Neutrophil (primary cell): ENCODE measurements at regions not wholly inside any gene's neighbourhood (a gene's known extent, or its start where the extent isn't known, plus 50 kb on each side); places are given as distances from the start of the nearest gene placed in this dataset.

Source experiments
- H3K27ac ChIP-seq: fragments of 200-600 bp; sonication (generic); 2 replicates; pipeline ENCODE4 v1.5.1; 2016; ENCODE audit warnings: mild to moderate bottlenecking, moderate library complexity
- H3K27me3 ChIP-seq: fragments of 200-600 bp; sonication (generic); 2 replicates; pipeline ENCODE4 v1.6.0; 2016; ENCODE audit warnings: mild to moderate bottlenecking
- H3K36me3 ChIP-seq: fragments of 200-600 bp; sonication (generic); 2 replicates; pipeline ENCODE4 v1.5.1; 2017
- H3K4me1 ChIP-seq, 2 experiments: fragments of 200-600 bp in 1 of 2; sonication (generic) in 1 of 2; 1 replicate in 1 of 2; 2 replicates in 1 of 2; pipeline versions ENCODE4 v1.5.1 to v1.6.1; 2013 to 2016; ENCODE audit warnings: low read depth in 1 of 2, low read length in 1 of 2, mild to moderate bottlenecking in 1 of 2, moderate library complexity in 1 of 2; ENCODE audit not compliant: control insufficient read depth in 1 of 2, insufficient read depth in 1 of 2
- H3K4me3 ChIP-seq, 2 experiments: fragments of 200-600 bp in 1 of 2; sonication (generic) in 1 of 2; 1 replicate in 1 of 2; 2 replicates in 1 of 2; pipeline ENCODE4 v1.5.1; 2013 to 2016; ENCODE audit warnings: low read depth in 1 of 2, low read length in 1 of 2, mild to moderate bottlenecking in 1 of 2, moderate library complexity in 1 of 2
- H3K9me3 ChIP-seq: fragments of 200-600 bp; sonication (generic); 2 replicates; pipeline ENCODE4 v1.5.1; 2016
- CTCF ChIP-seq: fragments of 200-600 bp; sonication (generic); IDR thresholded peaks from 2 replicates; pipeline ENCODE4 v1.5.1; 2016; ENCODE audit warnings: antibody characterized with exemption

GRCh38 chr16:54843424-54843750 lies 87.3 kb upstream of the IRX5 start:
- TF ChIP-seq CTCF, result no peak
- H3K4me1 ChIP-seq, result no peaks in the 10 kb centered on the region
- H3K9me3 ChIP-seq, result no peaks in the 10 kb centered on the region
- no peak overlapping the region for H3K27ac ChIP-seq
- H3K27me3 ChIP-seq, result no peaks in the 10 kb centered on the region
- no peaks in the 10 kb centered on the region for H3K36me3 ChIP-seq
- no peak overlapping the region for H3K4me3 ChIP-seq

- no peaks in the 10 kb centered on the region for H3K9me3 ChIP-seq
- H3K4me1 ChIP-seq, result no peaks in the 10 kb centered on the region
- H3K4me3 ChIP-seq, result no peak overlapping the region
- no peak overlapping the region for H3K27ac ChIP-seq
- H3K36me3 ChIP-seq, result no peaks in the 10 kb centered on the region
- TF ChIP-seq CTCF, result no peak
- no peaks in the 10 kb centered on the region for H3K27me3 ChIP-seq
Observed at GRCh38 chr16:54842743-54843423, 87.8 kb upstream of the IRX5 start.

- Histone ChIP-seq H3K4me1 (no peaks in the 10 kb centered on the region), H3K27me3 (no peaks in the 10 kb centered on the region), H3K36me3 (no peaks in the 10 kb centered on the region), H3K27ac (no peak overlapping the region), H3K9me3 (no peaks in the 10 kb centered on the region), H3K4me3 (no peak overlapping the region)
- TF ChIP-seq CTCF, result no peak
Observed at GRCh38 chr16:54829691-54830090, 101.0 kb upstream of the IRX5 start.

- H3K36me3 ChIP-seq, result no peaks in the 10 kb centered on the region
- H3K4me1 ChIP-seq, result no peaks in the 10 kb centered on the region
- no peak overlapping the region for H3K4me3 ChIP-seq
- no peaks in the 10 kb centered on the region for H3K9me3 ChIP-seq
- no peak overlapping the region for H3K27ac ChIP-seq
- no peak for TF ChIP-seq CTCF
- no peaks in the 10 kb centered on the region for H3K27me3 ChIP-seq
Observed at GRCh38 chr16:54822892-54823291, 107.8 kb upstream of the IRX5 start.

GRCh38 chr16:54822492-54822891 lies 108.2 kb upstream of the IRX5 start:
- Histone ChIP-seq H3K9me3 (no peaks in the 10 kb centered on the region), H3K4me1 (no peaks in the 10 kb centered on the region), H3K27ac (no peak overlapping the region), H3K4me3 (no peak overlapping the region), H3K36me3 (no peaks in the 10 kb centered on the region), H3K27me3 (no peaks in the 10 kb centered on the region)
- no peak for TF ChIP-seq CTCF

- no peak overlapping the region for H3K4me3 ChIP-seq
- no peak overlapping the region for H3K27ac ChIP-seq
- H3K9me3 ChIP-seq, result no peaks in the 10 kb centered on the region
- no peak for TF ChIP-seq CTCF
- no peaks in the 10 kb centered on the region for H3K4me1 ChIP-seq
- no peaks in the 10 kb centered on the region for H3K36me3 ChIP-seq
- no peaks in the 10 kb centered on the region for H3K27me3 ChIP-seq
Observed at GRCh38 chr16:54821731-54822130, 108.9 kb upstream of the IRX5 start.
